Inflammatory macrophage (primary cell): ENCODE measurements at regions not wholly inside any gene's neighbourhood (a gene's known extent, or its start where the extent isn't known, plus 50 kb on each side); places are given as distances from the start of the nearest gene placed in this dataset.

ENCODE experiments used
- DNase-seq, 2 donors: peaks; one replicate each; pipeline ENCODE4 v3.0.0-alpha.2; 2020 to 2022

DNA sequence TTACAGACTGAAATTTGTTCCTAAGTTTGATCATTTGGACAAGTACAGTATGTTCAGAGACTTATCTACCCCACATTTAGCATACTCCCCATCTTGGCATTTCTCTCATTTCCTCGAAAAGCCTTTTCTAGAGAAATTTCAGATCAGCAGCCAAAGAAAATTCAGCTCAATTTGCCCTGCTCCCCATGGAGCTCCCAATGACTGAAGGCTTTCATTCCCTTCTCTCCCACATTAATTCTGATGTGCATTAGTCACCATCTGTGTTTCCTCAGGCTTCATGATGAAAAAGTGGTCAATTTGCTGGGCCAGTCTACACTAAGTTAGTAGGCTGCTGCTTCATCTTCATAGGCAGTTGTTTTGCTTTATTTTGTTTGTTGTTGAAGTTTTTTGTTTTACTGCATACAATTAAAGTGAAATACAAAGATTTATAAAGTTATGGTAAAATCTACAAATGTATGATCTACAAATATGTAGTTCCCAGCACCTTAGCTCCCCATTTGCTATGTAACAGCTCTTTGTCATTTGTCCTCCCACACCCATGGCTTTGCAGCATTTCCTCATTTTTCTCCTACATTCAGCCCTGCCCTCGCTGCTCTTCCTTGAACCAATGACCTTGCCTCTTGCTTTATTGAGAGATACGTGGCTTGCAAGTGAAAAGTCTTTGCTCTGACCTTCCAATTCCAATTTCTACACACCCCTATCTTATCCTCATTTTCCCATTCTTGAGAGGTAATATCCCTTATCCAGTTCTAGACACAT is 193.9 kb downstream of the ANAPC10 start:
- DNase-seq: peak; percentile 27 to 52

DNA sequence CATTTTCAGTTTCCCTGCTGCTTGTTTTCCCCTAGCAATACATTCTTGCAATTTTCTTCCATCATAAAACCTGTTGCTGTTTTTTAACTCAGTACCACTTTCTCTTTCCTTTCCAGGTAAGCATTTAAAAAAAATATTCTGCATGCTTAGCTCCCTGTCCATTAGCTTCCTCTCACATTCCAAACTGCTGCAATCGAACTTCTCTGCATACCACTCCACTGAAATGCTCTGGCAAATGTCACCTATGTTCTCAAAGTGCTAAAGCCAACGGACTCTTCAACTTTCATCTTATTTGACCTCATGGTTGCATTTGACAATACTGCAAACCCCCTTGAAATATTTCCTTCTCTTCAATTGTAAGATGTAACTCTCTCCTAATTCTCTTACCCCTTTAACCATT is 192.7 kb downstream of the ANAPC10 start:
- no peak for DNase-seq

DNA sequence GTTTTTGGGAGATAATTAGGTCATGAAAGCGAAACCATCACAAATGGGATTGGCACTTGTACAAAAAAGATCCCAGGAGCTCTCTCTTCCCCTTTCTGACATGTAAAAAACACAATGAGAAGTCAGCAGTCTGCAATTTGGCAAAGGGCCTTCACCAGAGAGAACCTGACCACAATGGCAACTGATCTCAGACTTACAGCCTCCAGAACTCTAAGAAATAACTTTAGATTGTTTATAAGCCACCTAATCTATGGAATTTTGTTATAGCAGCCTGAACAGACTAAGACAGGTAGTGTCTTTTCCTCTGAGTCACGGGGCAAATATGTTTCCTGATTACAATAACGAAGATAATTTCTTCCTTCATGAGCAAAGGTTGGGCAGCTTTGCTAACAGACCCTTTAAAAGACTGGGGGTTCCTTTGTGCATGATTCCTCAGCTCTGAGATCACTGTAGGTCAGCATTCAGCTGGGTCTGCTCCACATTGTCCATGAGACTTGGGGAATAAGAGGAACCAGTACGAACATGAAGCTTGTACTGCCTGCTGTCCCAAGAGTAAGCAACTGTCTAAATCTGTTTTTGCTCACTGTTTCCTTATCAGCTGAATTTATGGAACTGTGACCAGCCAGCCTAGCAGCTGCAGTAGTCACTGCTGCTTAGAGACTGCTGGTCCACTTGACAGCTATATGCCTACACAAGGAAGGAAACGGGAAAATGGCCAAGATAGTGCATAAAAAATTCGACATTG is 191.6 kb downstream of the ANAPC10 start:
- DNase-seq: peak; percentile 28 to 35

GRCh38 chr4:144910723-144911122 is 187.3 kb downstream of the ANAPC10 start:
- DNase-seq: no peak
